ENCODE measurements at regions not wholly inside any gene's neighbourhood (a gene's known extent, or its start where the extent isn't known, plus 50 kb on each side); places are given as distances from the start of the nearest gene placed in this dataset.

DNA sequence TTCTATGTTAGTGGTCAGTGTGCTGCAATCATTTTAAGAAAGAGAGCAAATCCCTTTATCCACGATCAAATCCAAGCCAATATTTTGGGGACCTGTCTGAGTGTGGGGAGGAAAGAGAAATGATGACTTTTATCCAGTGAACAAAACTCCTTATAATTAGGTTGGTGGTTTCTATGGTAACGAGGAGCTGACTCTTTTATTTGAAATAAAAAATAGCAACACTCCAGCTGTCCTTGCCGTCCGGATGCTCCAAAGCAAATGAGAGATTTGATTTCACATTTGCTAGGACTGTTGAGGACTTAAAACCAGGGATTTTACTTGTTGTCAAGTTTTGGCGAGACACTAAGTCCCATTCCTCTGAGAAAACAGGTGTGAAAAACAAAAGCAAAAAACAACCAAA lies 154.0 kb upstream of the PRICKLE2 start:
- TF ChIP-seq, protein P1, sequence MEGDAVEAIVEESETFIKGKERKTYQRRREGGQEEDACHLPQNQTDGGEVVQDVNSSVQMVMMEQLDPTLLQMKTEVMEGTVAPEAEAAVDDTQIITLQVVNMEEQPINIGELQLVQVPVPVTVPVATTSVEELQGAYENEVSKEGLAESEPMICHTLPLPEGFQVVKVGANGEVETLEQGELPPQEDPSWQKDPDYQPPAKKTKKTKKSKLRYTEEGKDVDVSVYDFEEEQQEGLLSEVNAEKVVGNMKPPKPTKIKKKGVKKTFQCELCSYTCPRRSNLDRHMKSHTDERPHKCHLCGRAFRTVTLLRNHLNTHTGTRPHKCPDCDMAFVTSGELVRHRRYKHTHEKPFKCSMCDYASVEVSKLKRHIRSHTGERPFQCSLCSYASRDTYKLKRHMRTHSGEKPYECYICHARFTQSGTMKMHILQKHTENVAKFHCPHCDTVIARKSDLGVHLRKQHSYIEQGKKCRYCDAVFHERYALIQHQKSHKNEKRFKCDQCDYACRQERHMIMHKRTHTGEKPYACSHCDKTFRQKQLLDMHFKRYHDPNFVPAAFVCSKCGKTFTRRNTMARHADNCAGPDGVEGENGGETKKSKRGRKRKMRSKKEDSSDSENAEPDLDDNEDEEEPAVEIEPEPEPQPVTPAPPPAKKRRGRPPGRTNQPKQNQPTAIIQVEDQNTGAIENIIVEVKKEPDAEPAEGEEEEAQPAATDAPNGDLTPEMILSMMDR (IDR thresholded peaks at IDR 0.05; ENCODE audit: low read depth, low read length): no peak
- no peak for DNase-seq (ENCODE audit: low read depth in 2 of 2)
- no peak overlapping the region for H3K4me3 ChIP-seq (replicated peaks in 1 of 2; ENCODE audit: low read depth in 2 of 2, low read length in 2 of 2)

DNA sequence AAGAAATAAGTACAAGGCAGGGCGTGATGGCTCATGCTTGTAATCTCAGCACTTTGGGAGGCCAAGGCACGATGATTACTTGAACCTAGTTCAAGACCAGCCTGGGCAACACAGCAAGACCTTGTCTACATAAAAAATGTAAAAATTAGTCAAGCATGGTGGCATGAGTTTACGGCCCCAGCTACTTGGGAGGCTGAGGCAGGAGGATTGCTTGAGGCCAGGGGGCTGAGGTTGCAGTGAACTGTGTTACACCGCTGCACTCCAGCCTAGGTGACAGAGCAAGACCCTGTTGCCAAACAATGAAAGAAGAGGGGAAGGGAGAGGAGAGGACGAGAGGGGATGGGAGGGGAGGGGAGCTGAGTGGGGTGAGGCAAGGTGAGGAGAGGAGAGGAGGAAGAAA lies 152.7 kb upstream of the PRICKLE2 start:
- no peak for DNase-seq (ENCODE audit: low read depth in 2 of 2)
- H3K4me3 ChIP-seq (replicated peaks in 1 of 2; ENCODE audit: low read depth in 2 of 2, low read length in 2 of 2): no peak overlapping the region
- TF ChIP-seq, protein P1 (IDR thresholded peaks at IDR 0.05; ENCODE audit: low read depth, low read length): no peak

DNA sequence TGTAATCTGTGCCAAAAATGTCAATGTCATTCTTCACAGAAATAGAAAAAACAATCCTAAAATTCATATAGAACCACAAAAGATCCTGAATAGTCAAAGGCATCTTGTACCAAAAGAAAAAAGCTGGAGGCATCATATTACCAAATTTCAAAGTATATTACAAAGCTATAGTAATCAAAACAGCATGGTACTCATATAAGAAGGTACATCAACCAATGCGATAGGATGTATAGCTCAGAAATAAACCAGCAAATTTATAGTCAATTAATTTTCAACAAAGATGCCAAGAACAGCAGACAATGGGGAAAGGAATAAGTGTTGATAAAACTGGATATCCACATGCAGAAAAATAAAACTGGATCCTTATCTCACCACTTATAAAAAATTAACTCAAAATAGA lies 150.5 kb upstream of the PRICKLE2 start:
- TF ChIP-seq, protein P1 (IDR thresholded peaks at IDR 0.05; ENCODE audit: low read depth, low read length): no peak
- H3K4me3 ChIP-seq (replicated peaks in 1 of 2; ENCODE audit: low read depth in 2 of 2, low read length in 2 of 2): no peak overlapping the region
- DNase-seq (ENCODE audit: low read depth in 2 of 2): no peak

DNA sequence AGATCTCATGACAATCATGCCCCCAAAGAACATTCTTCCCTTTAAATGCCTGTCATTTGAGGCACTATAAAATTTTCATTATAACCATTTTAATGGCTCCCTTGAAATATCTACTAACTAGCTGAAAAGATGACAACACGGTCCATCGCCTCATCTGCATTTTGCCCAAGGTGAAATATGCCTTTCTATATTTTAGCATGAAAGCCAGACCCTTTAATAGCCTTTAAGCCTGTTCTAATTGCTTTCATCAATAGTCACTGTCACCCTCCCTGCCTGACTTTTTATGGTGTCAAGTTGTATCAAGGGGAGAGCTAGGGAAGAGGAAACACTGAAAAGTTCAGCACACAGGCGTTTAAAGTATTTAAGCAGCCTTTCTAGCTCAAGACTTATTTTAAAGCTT lies 144.1 kb upstream of the PRICKLE2 start:
- TF ChIP-seq, protein P1 (IDR thresholded peaks at IDR 0.05; ENCODE audit: low read depth, low read length): no peak
- DNase-seq (ENCODE audit: low read depth in 2 of 2): no peak
- no peak overlapping the region for H3K4me3 ChIP-seq (replicated peaks in 1 of 2; ENCODE audit: low read depth in 2 of 2, low read length in 2 of 2)

DNA sequence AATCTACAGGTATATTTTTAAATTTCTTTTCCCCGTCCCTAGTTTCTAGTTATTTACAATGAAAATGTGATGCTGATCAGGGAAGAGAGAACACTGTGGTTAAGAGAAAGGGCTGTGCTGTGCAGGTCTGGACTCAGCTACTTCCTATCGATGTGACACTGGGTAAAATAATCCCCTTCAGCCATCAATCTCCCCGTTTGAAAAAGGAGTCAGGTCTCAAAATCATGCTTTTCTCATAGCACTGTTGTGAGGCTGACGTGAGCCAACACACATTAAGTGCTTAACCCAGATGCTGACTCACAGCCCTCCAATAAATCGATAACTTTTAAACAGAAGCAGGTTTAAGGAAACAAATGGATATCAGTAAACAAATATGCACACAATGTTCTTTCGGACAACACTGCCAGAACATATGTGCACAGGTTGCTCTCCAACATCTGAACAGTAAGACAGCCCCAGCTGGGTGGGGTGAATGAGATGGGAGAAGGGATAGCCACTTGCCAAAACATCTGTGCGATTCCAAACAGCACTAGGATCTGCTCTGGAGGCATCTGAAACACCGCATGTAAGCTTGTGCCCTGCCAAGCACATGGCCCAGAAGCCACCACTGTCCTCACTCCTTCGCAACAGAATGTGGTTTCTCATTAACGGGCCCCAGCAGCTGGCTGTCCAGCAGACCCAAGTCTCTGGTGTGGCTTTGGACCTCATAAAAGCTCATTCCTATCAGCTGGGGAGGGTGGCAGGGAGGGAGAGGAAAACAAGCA lies 143.2 kb upstream of the PRICKLE2 start:
- no peak for DNase-seq (ENCODE audit: low read depth in 2 of 2)
- no peak overlapping the region for H3K4me3 ChIP-seq (replicated peaks in 1 of 2; ENCODE audit: low read depth in 2 of 2, low read length in 2 of 2)
- TF ChIP-seq, protein P1 (IDR thresholded peaks at IDR 0.05; ENCODE audit: low read depth, low read length): no peak

DNA sequence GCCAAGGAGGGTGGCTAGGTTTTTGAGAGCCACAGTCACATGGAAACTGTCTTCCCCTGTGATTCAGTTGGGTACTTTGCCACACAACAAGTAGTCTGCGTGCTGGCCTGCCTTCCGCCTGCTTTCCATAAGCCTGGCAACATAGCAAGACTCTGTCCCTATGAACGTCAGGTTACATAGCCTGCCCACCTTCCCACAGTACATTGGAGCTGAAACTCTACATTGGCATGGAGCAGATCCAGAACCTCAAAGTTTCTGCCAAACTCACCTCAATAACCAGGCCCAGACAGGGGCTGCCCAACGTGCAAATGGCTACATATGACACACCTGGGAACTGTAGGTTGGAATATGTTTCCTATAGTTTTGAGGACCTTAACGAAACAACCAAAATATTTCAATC lies 140.6 kb upstream of the PRICKLE2 start:
- DNase-seq (ENCODE audit: low read depth in 2 of 2): no peak
- H3K4me3 ChIP-seq (replicated peaks in 1 of 2; ENCODE audit: low read depth in 2 of 2, low read length in 2 of 2): no peak overlapping the region
- TF ChIP-seq, protein P1 (IDR thresholded peaks at IDR 0.05; ENCODE audit: low read depth, low read length): no peak

DNA sequence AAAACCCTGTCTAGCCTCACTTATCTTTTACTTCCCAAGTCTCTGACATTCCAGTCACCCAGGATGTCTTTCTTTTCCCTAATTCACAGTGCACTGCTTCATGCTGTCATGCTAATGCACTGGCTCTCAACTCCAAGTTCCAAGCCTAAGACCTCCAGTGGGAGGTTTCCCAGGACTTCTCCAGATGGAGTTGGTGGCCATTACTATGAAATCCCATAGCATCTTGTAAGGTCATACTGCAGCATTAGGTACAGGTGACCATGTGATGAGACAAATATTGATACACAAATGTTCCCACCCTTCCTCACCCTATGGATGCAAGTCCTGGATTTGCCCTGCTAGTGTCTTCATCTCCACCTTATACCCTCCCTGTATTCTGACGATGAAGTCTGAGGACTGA lies 138.6 kb upstream of the PRICKLE2 start:
- TF ChIP-seq, protein P1 (IDR thresholded peaks at IDR 0.05; ENCODE audit: low read depth, low read length): no peak
- no peak overlapping the region for H3K4me3 ChIP-seq (replicated peaks in 1 of 2; ENCODE audit: low read depth in 2 of 2, low read length in 2 of 2)
- no peak for DNase-seq (ENCODE audit: low read depth in 2 of 2)
